GM12878 (cell line): ENCODE measurements at regions not wholly inside any gene's neighbourhood (a gene's known extent, or its start where the extent isn't known, plus 50 kb on each side); places are given as distances from the start of the nearest gene placed in this dataset.
"Not testable (repeated sequence)": the region's sequence is repeated elsewhere in the genome, so short reads cannot be mapped to it uniquely, and the experiment has no call there.

Source experiments
- MEF2B ChIP-seq: fragments of 450-650 bp; IDR thresholded peaks from 2 replicates; pipeline ENCODE4 v1.6.1; 2018; ENCODE audit warnings: mild to moderate bottlenecking, moderate library complexity; ENCODE audit not compliant: partially characterized antibody, poor library complexity, severe bottlenecking
- POLR2A ChIP-seq: IDR thresholded peaks from 2 replicates; pipeline ENCODE4 v1.6.1; 2011; ENCODE audit warnings: low read depth, mild to moderate bottlenecking, low read length
- REST ChIP-seq: IDR thresholded peaks from 2 replicates; pipeline ENCODE4 v1.6.1; 2012; ENCODE audit warnings: mild to moderate bottlenecking, low read depth, low read length
- SIN3A ChIP-seq: IDR thresholded peaks from 2 replicates; pipeline ENCODE4 v1.6.1; 2012; ENCODE audit warnings: low read depth, low read length, improper control_type of control experiment
- TARDBP ChIP-seq: IDR thresholded peaks from 2 replicates; pipeline ENCODE4 v1.6.1; 2016; ENCODE audit warnings: borderline replicate concordance
- TF ChIP-seq, protein P1 (sequence below), 3 experiments: IDR thresholded peaks in 2 of 3; conservative IDR thresholded peaks in 1 of 3; 2 replicates each; pipeline ENCODE4 v1.5.1; 2011; ENCODE audit warnings: low read depth in 3 of 3, low read length in 3 of 3, mild to moderate bottlenecking in 3 of 3, control low read depth in 2 of 3, moderate library complexity in 2 of 3, inconsistent platforms in 1 of 3, mixed read lengths in 1 of 3; ENCODE audit not compliant: control insufficient read depth in 2 of 3, insufficient read depth in 1 of 3; ENCODE audit errors: extremely low read depth in 1 of 3
- TF ChIP-seq, protein P2 (sequence below): fragments of 450-650 bp; IDR thresholded peaks from 2 replicates; pipeline ENCODE4 v1.6.1; 2016; ENCODE audit warnings: mild to moderate bottlenecking, moderate library complexity, borderline replicate concordance

DNA sequence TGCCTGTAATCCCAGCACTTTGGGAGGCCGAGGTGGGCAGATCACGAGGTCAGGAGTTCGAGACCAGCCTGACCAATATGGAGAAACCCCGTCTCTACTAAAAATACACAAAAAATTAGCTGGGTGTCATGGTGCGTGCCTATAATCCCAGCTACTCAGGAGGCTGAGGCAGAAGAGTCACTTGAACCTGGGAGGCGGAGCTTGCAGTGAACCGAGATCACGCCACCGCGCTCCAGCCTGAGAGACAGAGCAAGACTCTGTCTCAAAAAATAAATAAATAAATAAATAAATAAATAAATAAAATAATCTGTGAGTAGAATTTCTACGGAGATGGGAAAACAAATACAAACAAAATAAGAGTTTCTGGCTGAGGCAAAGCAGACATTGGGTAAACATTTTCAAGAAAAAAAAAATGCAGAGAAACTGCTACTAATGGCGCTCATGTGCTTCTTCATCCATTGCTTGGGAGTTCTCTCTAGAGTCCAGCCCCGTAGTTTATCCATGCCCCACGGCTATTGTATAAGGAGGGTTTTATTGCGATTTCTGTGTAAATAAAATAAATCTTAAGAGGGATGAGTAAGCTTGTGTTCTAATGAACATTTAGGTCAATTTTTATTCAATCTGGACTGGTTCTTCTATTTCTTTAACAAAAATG, 1161.9 kb downstream of the IGSF11 start:
- not testable (repeated sequence) for TF ChIP-seq MEF2B, POLR2A, TARDBP, SIN3A, REST
- TF ChIP-seq, protein P1, sequence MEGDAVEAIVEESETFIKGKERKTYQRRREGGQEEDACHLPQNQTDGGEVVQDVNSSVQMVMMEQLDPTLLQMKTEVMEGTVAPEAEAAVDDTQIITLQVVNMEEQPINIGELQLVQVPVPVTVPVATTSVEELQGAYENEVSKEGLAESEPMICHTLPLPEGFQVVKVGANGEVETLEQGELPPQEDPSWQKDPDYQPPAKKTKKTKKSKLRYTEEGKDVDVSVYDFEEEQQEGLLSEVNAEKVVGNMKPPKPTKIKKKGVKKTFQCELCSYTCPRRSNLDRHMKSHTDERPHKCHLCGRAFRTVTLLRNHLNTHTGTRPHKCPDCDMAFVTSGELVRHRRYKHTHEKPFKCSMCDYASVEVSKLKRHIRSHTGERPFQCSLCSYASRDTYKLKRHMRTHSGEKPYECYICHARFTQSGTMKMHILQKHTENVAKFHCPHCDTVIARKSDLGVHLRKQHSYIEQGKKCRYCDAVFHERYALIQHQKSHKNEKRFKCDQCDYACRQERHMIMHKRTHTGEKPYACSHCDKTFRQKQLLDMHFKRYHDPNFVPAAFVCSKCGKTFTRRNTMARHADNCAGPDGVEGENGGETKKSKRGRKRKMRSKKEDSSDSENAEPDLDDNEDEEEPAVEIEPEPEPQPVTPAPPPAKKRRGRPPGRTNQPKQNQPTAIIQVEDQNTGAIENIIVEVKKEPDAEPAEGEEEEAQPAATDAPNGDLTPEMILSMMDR (IDR thresholded peaks at IDR 0.05 in 2 of 3, conservative IDR thresholded peaks at IDR 0.05 in 1 of 3; ENCODE audit: control insufficient read depth in 2 of 3, extremely low read depth in 1 of 3, insufficient read depth in 1 of 3, low read depth in 3 of 3, low read length in 3 of 3): not testable (repeated sequence)
- TF ChIP-seq, protein P2, sequence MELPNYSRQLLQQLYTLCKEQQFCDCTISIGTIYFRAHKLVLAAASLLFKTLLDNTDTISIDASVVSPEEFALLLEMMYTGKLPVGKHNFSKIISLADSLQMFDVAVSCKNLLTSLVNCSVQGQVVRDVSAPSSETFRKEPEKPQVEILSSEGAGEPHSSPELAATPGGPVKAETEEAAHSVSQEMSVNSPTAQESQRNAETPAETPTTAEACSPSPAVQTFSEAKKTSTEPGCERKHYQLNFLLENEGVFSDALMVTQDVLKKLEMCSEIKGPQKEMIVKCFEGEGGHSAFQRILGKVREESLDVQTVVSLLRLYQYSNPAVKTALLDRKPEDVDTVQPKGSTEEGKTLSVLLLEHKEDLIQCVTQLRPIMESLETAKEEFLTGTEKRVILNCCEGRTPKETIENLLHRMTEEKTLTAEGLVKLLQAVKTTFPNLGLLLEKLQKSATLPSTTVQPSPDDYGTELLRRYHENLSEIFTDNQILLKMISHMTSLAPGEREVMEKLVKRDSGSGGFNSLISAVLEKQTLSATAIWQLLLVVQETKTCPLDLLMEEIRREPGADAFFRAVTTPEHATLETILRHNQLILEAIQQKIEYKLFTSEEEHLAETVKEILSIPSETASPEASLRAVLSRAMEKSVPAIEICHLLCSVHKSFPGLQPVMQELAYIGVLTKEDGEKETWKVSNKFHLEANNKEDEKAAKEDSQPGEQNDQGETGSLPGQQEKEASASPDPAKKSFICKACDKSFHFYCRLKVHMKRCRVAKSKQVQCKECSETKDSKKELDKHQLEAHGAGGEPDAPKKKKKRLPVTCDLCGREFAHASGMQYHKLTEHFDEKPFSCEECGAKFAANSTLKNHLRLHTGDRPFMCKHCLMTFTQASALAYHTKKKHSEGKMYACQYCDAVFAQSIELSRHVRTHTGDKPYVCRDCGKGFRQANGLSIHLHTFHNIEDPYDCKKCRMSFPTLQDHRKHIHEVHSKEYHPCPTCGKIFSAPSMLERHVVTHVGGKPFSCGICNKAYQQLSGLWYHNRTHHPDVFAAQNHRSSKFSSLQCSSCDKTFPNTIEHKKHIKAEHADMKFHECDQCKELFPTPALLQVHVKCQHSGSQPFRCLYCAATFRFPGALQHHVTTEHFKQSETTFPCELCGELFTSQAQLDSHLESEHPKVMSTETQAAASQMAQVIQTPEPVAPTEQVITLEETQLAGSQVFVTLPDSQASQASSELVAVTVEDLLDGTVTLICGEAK: not testable (repeated sequence)
